Fibroblast of skin of scalp (primary cell): ENCODE measurements at regions not wholly inside any gene's neighbourhood (a gene's known extent, or its start where the extent isn't known, plus 50 kb on each side); places are given as distances from the start of the nearest gene placed in this dataset.
"Not testable (repeated sequence)": the region's sequence is repeated elsewhere in the genome, so short reads cannot be mapped to it uniquely, and the experiment has no call there.

Experiments
- DNase-seq: peaks from one replicate; pipeline ENCODE4 v3.0.0-alpha.2; 2013

- not testable (repeated sequence) for DNase-seq
These were observed 61.0 kb downstream of the SPDYE17 start for GRCh38 chr7:76971201-76971600.

- not testable (repeated sequence) for DNase-seq
These were observed 62.3 kb downstream of the SPDYE17 start for GRCh38 chr7:76969892-76970291.

DNA sequence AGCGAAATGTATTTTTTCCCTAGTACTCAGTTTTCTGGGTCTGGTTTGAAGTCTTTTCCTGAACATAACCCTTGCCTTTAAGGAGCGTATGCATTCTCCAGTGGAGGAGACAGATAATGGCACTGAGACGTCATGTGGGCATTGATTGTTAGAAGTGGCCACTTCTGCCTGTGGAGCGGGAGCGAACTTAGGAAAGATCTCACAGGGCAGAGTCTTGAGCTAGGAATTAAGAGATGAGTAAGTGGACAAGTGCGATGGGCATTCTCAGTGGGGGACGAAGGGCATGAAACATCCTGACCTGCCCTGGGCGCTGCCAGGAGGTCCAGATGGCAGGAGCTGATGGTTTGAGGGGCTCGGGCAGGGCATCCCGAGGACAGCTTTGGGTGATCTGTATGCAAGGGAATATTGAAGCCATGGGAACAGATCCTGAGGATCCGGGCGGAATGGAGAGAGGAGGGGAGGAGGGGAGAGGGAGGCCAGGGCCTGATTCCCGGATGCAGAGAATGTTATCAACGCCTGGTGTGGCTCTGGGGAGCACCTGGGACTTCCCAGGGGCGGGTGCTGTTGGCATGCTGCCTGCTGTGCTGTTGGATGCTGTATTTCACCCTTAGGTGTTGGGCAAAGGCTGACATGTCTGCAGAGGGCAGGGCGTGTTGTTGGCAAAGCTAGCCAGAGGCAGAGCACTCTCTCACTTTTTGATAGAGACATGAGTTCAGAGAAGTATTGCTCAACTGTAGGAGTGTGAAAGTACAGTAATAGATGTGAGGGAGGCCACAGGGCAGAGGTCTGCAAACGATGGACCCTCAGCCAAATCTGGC lies 66.2 kb downstream of the SPDYE17 start:
- DNase-seq = not testable (repeated sequence)

GRCh38 chr7:76964050-76964449 lies 68.1 kb downstream of the SPDYE17 start:
- not testable (repeated sequence) for DNase-seq

DNA sequence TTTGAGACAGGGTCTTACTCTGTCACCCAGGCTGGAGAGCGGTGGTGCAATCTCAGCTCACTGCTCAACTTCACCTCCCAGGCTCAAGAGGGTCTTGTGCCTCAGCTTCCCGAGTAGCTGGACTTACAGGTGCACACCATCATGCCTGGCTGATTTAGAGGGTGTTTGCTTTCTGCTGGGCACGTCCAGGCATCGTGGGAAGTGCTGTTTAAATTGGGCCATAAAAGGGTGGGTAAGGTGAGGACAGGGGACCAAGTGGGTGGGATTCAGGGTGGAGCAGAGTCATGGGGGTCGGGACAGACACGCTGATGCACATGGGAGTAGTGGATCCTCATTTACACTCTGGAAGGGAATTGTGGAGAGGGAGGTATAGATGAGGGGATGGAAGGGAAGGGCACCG lies 69.1 kb downstream of the SPDYE17 start:
- DNase-seq = not testable (repeated sequence)

DNA sequence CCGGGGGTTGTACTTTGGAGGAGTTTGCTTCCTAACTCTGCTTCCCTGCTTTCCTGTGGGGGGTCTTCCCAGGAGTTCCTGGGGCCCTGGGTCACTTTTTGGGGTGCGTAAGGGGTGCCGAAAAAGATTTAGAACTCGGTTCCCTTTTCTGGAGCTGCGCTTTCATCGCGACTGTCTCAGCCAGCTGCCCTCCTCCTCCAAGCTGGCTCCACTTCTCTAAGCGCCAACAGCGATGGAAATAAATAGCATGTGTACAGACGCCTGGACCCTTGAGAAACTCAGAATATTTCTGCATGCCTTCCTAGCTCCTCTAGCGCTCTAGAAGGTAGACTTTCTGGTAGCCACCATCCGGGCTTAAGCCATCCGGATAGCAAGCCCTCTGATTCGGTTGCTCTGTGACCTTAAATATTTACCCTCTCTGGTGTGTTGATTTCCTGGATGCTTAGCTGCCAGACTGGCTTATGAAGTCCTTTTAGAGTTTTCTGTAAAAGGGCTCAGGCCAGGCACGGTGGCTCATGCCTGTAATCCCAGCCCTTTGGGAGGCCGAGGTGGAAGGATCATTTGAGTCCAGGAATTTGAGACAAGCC lies 71.7 kb downstream of the SPDYE17 start:
- not testable (repeated sequence) for DNase-seq

DNA sequence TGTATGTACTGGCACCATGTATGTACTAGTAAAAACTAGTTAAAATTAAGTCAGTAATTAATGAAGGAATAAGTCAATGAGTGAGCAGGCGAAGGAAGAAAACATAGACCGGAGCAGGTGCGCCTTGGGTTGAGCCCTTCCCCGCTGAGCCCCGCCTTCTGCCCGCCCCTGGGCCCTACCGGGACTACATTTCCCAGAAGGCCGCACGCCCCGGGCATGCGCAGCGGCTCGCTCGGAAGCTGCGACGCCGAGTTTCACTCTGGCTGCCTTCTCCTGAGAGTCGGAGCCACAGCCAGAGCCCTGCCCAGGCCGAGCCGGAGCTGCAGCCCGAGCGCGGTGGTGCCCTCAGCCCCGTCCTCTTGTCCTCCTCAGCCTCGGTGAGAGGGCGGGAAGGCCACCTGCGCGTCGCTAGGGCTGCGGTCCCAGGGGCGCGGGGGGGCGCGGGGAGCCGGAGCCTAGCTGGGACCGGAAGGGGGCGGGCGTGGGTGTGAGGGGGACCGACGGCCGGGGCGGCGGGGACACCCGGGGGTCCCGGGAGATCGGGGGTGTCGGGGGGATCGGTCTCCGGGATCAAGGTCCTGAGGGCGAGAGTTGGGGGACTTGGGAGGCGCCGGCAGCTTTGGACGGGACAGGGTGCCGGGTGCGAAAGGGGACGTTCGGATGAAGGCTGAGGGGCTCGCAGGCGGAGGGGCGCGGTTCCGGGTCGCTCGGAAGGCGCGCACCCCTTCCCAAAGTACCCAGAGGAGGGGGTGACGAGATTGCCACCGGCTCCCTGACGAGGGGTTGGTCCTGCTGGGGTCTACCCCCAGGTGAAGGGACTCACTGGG lies 72.4 kb downstream of the SPDYE17 start:
- DNase-seq = not testable (repeated sequence)

DNA sequence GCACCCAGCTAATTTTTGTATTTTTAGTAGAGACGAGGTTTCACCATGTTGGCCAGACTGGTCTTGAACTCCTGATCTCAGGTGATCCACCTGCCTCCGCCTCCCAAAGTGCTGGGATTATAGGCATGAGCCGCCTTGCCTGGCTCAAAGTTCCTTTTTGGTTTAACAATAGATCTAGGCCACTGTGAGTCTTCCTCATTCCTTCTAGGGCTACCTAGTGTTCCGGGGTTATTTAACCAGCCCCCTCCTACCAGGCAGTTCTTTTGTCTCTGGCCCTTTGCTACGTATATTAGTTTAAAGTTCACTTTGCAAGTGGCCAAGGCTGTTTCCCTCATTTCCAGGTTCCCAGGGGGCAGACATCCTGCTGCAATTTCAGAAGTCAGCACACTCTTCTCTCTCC lies 75.6 kb downstream of the SPDYE17 start:
- DNase-seq = not testable (repeated sequence)

- not testable (repeated sequence) for DNase-seq
These were observed 77.0 kb downstream of the SPDYE17 start for GRCh38 chr7:76955124-76955523.

- DNase-seq = not testable (repeated sequence)
These were observed 87.6 kb downstream of the SPDYE17 start for GRCh38 chr7:76944603-76945002.

- DNase-seq = not testable (repeated sequence)
These were observed 90.1 kb downstream of the SPDYE17 start for GRCh38 chr7:76941809-76942765.

DNA sequence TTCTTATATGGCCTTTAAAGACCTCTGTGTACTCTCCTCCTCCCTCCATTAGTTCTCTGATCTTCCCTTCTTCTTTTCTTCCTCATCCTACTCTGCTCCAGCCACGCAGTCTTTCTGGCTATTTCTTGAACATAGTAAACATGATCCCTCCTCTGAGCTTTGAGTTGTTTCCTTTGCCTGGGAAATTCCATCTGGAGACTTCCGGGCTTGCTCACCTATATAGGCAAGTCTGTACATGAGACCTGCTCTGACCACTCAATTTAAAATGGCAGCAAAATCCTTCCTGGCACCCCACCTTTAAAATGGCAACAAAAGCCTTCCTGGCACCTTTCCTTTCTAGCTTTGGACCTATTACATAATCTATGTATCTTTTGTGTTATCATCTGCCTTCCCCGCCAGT lies 94.4 kb downstream of the SPDYE17 start:
- not testable (repeated sequence) for DNase-seq

DNA sequence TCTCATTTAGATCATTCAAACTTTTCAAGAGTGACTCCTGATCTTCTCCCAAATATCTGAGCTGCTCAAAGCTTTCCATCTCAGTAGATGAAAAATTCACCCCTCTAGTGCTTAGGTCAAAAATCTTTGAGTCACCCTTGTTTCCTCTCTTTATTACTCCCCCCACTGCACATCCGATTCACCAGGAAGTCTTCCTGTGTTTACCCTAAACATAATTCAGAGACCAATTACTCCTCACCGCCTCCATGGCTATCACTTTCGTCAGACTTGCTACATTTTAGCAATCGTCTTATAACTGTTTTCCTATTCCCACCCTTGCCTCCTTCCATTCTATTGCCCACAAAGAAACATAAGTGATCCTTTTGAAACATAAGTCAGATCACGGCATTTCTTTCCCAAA lies 94.8 kb downstream of the SPDYE17 start:
- DNase-seq = not testable (repeated sequence)

- DNase-seq = not testable (repeated sequence)
These were observed 95.8 kb downstream of the SPDYE17 start for GRCh38 chr7:76936346-76936745.

DNA sequence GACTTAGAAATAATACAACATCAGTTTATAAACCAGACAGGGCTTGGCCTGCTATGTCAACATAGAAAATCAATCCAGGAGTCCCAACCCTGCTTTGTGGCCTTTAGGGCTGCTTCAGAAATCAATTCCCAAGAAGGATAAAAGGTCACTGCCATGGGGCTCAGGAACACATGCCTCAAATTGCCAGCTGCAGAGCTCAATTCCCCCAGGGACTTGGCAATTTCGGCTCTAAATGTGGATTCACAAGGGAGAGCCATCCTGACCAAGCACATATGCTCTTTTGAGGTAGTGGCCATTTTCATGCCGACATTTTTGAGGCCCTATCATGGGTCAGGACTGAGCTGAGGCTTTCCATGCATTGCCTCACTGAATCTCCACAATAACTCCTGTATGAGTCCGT lies 97.5 kb downstream of the SPDYE17 start:
- not testable (repeated sequence) for DNase-seq

- not testable (repeated sequence) for DNase-seq
These were observed 99.2 kb downstream of the SPDYE17 start for GRCh38 chr7:76932957-76933356.

GRCh38 chr7:76931441-76931840 lies 100.7 kb downstream of the SPDYE17 start:
- not testable (repeated sequence) for DNase-seq

DNA sequence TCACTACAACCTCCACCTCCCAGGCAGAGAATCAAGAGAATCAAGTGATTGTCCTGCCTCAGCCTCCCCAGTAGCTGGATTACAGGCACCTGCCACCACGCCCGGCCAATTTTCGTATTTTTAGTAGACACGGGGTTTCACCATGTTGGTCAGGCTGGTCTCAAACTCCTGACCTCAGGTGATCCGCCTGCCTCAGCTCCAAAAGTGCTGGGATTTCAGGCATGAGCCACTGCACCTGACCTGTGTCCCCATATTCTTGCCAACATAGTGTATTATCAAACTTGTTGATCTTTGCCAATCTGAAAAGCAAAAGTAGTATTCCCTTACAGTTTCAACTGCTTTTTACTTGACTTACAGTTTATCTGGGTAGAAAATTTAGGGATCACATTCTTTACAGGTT lies 101.7 kb downstream of the SPDYE17 start:
- not testable (repeated sequence) for DNase-seq

- DNase-seq = not testable (repeated sequence)
These were observed 103.4 kb downstream of the SPDYE17 start for GRCh38 chr7:76928751-76929150.

- not testable (repeated sequence) for DNase-seq
These were observed 104.3 kb downstream of the SPDYE17 start for GRCh38 chr7:76927741-76928393.

- not testable (repeated sequence) for DNase-seq
These were observed 105.7 kb downstream of the SPDYE17 start for GRCh38 chr7:76926416-76926815.
